ENCODE measurements at regions not wholly inside any gene's neighbourhood (a gene's known extent, or its start where the extent isn't known, plus 50 kb on each side); places are given as distances from the start of the nearest gene placed in this dataset.

- no peaks in the 10 kb centered on the region for H3K4me1 ChIP-seq (ENCODE audit: control insufficient read depth, insufficient read depth, low read length)
- POLR2A ChIA-PET = no interaction called here
- no peak overlapping the region for H3K27ac ChIP-seq (ENCODE audit: extremely low read depth, low read depth, low read length)
Observed at GRCh38 chr2:164368896-164369295, 252.4 kb downstream of the GRB14 start.

DNA sequence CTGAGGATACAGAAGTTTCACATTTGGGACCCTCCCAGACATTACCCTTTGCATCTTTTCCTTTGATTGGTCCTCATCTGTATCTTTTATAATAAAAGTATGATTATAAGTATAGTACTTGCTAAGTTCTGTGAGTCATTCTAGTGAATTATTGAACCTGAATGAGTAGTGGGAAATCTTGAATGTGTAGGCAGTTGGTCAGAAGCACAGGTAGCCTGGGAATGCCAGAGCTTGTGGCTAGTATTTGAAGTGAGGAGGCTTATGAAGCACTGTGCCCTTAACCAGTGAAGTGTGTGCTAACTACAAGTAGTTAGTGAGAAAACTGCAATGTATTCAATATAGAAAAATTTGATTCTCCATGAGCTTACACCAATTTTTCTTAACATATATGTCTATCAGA lies 257.6 kb downstream of the GRB14 start:
- no peak overlapping the region for H3K4me3 ChIP-seq (ENCODE audit: low read depth, low read length)
- no peaks in the 10 kb centered on the region for H3K36me3 ChIP-seq (ENCODE audit: control insufficient read depth in 2 of 2, insufficient read depth in 1 of 2, low read length in 2 of 2)
- ChIA-PET POLR2A (no interaction called here), CTCF (no interaction called here)
- no peak overlapping the region for H3K27ac ChIP-seq (ENCODE audit: extremely low read depth, low read depth, low read length)
- no peaks in the 10 kb centered on the region for H3K9me3 ChIP-seq (ENCODE audit: control insufficient read depth, insufficient read depth, low read depth, low read length)
- TF ChIP-seq ZNF366 (tag by site-specific recombination; conservative IDR thresholded peaks at IDR 0.05) = no peak
- no peak for TF ChIP-seq ZNF654 (tag by site-specific recombination; IDR thresholded peaks at IDR 0.05; ENCODE audit: low read depth)
- H3K4me1 ChIP-seq (ENCODE audit: control insufficient read depth, insufficient read depth, low read length) = no peaks in the 10 kb centered on the region

More at GRCh38 chr2:164368896-164369295, 252.4 kb downstream of the GRB14 start:
- Histone ChIP-seq H3K9me3 (ENCODE audit: control insufficient read depth, insufficient read depth, low read depth, low read length) (no peaks in the 10 kb centered on the region), H3K36me3 (ENCODE audit: control insufficient read depth in 2 of 2, insufficient read depth in 1 of 2, low read length in 2 of 2) (no peaks in the 10 kb centered on the region), H3K4me3 (ENCODE audit: low read depth, low read length) (no peak overlapping the region)
- TF ChIP-seq ZNF354C (tag by site-specific recombination; IDR thresholded peaks at IDR 0.05; ENCODE audit: borderline replicate concordance, low read depth) = no peak
- TF ChIP-seq ZNF423 (tag by site-specific recombination; IDR thresholded peaks at IDR 0.05) = no peak
- no peak for TF ChIP-seq YY2 (tag by site-specific recombination; IDR thresholded peaks at IDR 0.05)
- CTCF ChIA-PET = no interaction called here

- CTCF ChIA-PET = no interaction called here
- Histone ChIP-seq H3K4me3 (ENCODE audit: low read depth, low read length) (no peak overlapping the region), H3K9me3 (ENCODE audit: control insufficient read depth, insufficient read depth, low read depth, low read length) (no peaks in the 10 kb centered on the region), H3K4me1 (ENCODE audit: control insufficient read depth, insufficient read depth, low read length) (no peaks in the 10 kb centered on the region), H3K27ac (ENCODE audit: extremely low read depth, low read depth, low read length) (no peak overlapping the region), H3K36me3 (ENCODE audit: control insufficient read depth in 2 of 2, insufficient read depth in 1 of 2, low read length in 2 of 2) (no peaks in the 10 kb centered on the region)
- TF ChIP-seq ZBTB21 (tag by site-specific recombination; IDR thresholded peaks at IDR 0.05) (no peak), OSR2 (tag by site-specific recombination; IDR thresholded peaks at IDR 0.05) (no peak), PATZ1 (tag by site-specific recombination; IDR thresholded peaks at IDR 0.05) (no peak), ZNF138 (tag by site-specific recombination; IDR thresholded peaks at IDR 0.05; ENCODE audit: borderline replicate concordance) (no peak), ZNF654 (tag by site-specific recombination; IDR thresholded peaks at IDR 0.05; ENCODE audit: low read depth) (no peak), ZNF426 (tag by site-specific recombination; IDR thresholded peaks at IDR 0.05) (no peak), ZNF530 (tag by site-specific recombination; IDR thresholded peaks at IDR 0.05; ENCODE audit: low read depth) (no peak), ZXDB (tag by site-specific recombination; IDR thresholded peaks at IDR 0.05) (no peak), ZSCAN23 (tag by site-specific recombination; IDR thresholded peaks at IDR 0.05) (no peak), ZNF114 (tag by site-specific recombination; IDR thresholded peaks at IDR 0.05) (no peak), SCRT1 (tag by site-specific recombination; IDR thresholded peaks at IDR 0.05; ENCODE audit: borderline replicate concordance) (no peak), EGR2 (tag by site-specific recombination; IDR thresholded peaks at IDR 0.05; ENCODE audit: low read depth) (no peak)
- TF ChIP-seq, protein P1, sequence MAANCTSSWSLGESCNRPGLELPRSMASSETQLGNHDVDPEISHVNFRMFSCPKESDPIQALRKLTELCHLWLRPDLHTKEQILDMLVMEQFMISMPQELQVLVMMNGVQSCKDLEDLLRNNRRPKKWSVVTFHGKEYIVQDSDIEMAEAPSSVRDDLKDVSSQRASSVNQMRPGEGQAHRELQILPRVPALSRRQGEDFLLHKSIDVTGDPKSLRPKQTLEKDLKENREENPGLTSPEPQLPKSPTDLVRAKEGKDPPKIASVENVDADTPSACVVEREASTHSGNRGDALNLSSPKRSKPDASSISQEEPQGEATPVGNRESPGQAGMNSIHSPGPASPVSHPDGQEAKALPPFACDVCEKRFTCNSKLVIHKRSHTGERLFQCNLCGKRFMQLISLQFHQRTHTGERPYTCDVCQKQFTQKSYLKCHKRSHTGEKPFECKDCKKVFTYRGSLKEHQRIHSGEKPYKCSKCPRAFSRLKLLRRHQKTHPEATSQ (tag by site-specific recombination; IDR thresholded peaks at IDR 0.05) = no peak
- TF ChIP-seq, protein P2, sequence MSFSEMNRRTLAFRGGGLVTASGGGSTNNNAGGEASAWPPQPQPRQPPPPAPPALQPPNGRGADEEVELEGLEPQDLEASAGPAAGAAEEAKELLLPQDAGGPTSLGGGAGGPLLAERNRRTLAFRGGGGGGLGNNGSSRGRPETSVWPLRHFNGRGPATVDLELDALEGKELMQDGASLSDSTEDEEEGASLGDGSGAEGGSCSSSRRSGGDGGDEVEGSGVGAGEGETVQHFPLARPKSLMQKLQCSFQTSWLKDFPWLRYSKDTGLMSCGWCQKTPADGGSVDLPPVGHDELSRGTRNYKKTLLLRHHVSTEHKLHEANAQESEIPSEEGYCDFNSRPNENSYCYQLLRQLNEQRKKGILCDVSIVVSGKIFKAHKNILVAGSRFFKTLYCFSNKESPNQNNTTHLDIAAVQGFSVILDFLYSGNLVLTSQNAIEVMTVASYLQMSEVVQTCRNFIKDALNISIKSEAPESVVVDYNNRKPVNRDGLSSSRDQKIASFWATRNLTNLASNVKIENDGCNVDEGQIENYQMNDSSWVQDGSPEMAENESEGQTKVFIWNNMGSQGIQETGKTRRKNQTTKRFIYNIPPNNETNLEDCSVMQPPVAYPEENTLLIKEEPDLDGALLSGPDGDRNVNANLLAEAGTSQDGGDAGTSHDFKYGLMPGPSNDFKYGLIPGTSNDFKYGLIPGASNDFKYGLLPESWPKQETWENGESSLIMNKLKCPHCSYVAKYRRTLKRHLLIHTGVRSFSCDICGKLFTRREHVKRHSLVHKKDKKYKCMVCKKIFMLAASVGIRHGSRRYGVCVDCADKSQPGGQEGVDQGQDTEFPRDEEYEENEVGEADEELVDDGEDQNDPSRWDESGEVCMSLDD (tag by site-specific recombination; IDR thresholded peaks at IDR 0.05) = no peak
- POLR2A ChIA-PET = no interaction called here
Observed at GRCh38 chr2:164351536-164351935, 269.7 kb downstream of the GRB14 start.

All from HEK293 (cell line).